NT2/D1 (cell line): ENCODE measurements at regions not wholly inside any gene's neighbourhood (a gene's known extent, or its start where the extent isn't known, plus 50 kb on each side); places are given as distances from the start of the nearest gene placed in this dataset.

Experiments
- YY1 ChIP-seq: IDR thresholded peaks from 2 replicates; pipeline ENCODE4 v1.6.1; 2011; ENCODE audit not compliant: insufficient read length, insufficient read depth
- ZNF274 ChIP-seq: IDR thresholded peaks from 2 replicates; pipeline ENCODE4 v1.6.1; 2011; ENCODE audit warnings: mild to moderate bottlenecking, low read depth, low read length

DNA sequence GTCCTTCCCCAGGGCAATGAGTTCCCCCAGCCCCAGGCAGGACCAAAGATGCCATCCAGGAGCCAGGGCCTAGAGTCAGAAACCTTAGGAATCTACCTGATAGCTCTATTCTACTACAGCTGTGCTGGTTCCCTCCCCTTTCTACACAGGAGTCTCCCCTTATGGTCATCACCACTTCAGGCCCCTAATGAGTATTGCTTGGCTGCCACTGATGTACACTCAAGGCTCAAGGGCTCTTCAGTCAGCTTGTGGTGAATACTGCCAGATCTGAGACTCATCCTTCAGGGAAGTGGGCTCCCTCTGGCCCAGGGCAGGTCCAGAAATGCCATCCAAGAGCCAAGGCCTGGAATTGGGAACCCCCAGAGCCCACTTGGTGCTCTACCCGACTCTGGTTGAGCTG is 248.6 kb downstream of the ALDH8A1 start:
- TF ChIP-seq ZNF274 (no peak), YY1 (no peak)
